D721Med (cell line): ENCODE measurements at regions not wholly inside any gene's neighbourhood (a gene's known extent, or its start where the extent isn't known, plus 50 kb on each side); places are given as distances from the start of the nearest gene placed in this dataset.

Experiments
- DNase-seq: peaks from one replicate; pipeline ENCODE4 v3.0.0; 2011; ENCODE audit warnings: low spot score; ENCODE audit not compliant: insufficient read length
- FAIRE-seq: peaks from 2 replicates; lab custom pipeline; 2011; peaks lifted over from hg19 to GRCh38; lab: Jason Lieb, UNC
- CTCF ChIP-seq: IDR thresholded peaks from 2 replicates; pipeline ENCODE4 v1.5.1; 2012; ENCODE audit warnings: mild to moderate bottlenecking, control low read depth; ENCODE audit not compliant: insufficient read depth; ENCODE audit errors: missing control alignments

GRCh38 chrX:125089761-125090445 lies 229.8 kb upstream of the TEX13C start:
- FAIRE-seq (no peak), DNase-seq (no peak)
- TF ChIP-seq CTCF = no peak

GRCh38 chrX:125093852-125094251 lies 225.8 kb upstream of the TEX13C start:
- TF ChIP-seq CTCF = no peak
- FAIRE-seq (no peak), DNase-seq (no peak)

- no peak for TF ChIP-seq CTCF
- DNase-seq (no peak), FAIRE-seq (peak; percentile 73)
Measured at GRCh38 chrX:125094901-125095300, 224.8 kb upstream of the TEX13C start.

GRCh38 chrX:125096469-125096868 lies 223.2 kb upstream of the TEX13C start:
- DNase-seq = no peak
- no peak for TF ChIP-seq CTCF
- FAIRE-seq = no peak

- DNase-seq = no peak
- FAIRE-seq = no peak
Measured at GRCh38 chrX:125096870-125097269, 222.8 kb upstream of the TEX13C start.

GRCh38 chrX:125101971-125102755 lies 217.5 kb upstream of the TEX13C start:
- no peak for FAIRE-seq
- no peak for DNase-seq
- TF ChIP-seq CTCF = no peak

More at GRCh38 chrX:125096870-125097269, 222.8 kb upstream of the TEX13C start:
- TF ChIP-seq CTCF = no peak

GRCh38 chrX:125103693-125104092 lies 216.0 kb upstream of the TEX13C start:
- no peak for FAIRE-seq

More at GRCh38 chrX:125103693-125104092, 216.0 kb upstream of the TEX13C start:
- TF ChIP-seq CTCF = no peak
- DNase-seq = no peak
